ENCODE measurements at regions not wholly inside any gene's neighbourhood (a gene's known extent, or its start where the extent isn't known, plus 50 kb on each side); places are given as distances from the start of the nearest gene placed in this dataset.

GRCh38 chr5:141800617-141801016 lies 77.6 kb downstream of the PCDH1 start:
- no peak for DNase-seq

- DNase-seq: no peak
Observed at GRCh38 chr5:141799507-141800167, 78.6 kb downstream of the PCDH1 start.

- DNase-seq: no peak
Observed at GRCh38 chr5:141797425-141797824, 80.8 kb downstream of the PCDH1 start.

- no peak for DNase-seq
Observed at GRCh38 chr5:141795421-141795820, 82.8 kb downstream of the PCDH1 start.

GRCh38 chr5:141793881-141794280 lies 84.3 kb downstream of the PCDH1 start:
- no peak for DNase-seq

- DNase-seq: no peak
Observed at GRCh38 chr5:141793403-141793802, 84.8 kb downstream of the PCDH1 start.

- DNase-seq: no peak
Observed at GRCh38 chr5:141790630-141791029, 87.6 kb downstream of the PCDH1 start.

GRCh38 chr5:141789330-141789729 lies 88.9 kb downstream of the PCDH1 start:
- DNase-seq: no peak

- no peak for DNase-seq
Observed at GRCh38 chr5:141788296-141788970, 89.8 kb downstream of the PCDH1 start.

GRCh38 chr5:141787376-141787775 lies 90.8 kb downstream of the PCDH1 start:
- DNase-seq: no peak

GRCh38 chr5:141786700-141787099 lies 91.5 kb downstream of the PCDH1 start:
- no peak for DNase-seq

GRCh38 chr5:141785711-141786110 lies 92.5 kb downstream of the PCDH1 start:
- no peak for DNase-seq

GRCh38 chr5:141785135-141785534 lies 93.1 kb downstream of the PCDH1 start:
- DNase-seq: no peak

GRCh38 chr5:141784529-141784928 lies 93.7 kb downstream of the PCDH1 start:
- DNase-seq: no peak

- no peak for DNase-seq
Observed at GRCh38 chr5:141783947-141784296, 94.3 kb downstream of the PCDH1 start.

GRCh38 chr5:141783005-141783946 lies 94.9 kb downstream of the PCDH1 start:
- DNase-seq: no peak

GRCh38 chr5:141781910-141782309 lies 96.3 kb downstream of the PCDH1 start:
- DNase-seq: no peak

GRCh38 chr5:141780952-141781781 lies 97.0 kb downstream of the PCDH1 start:
- no peak for DNase-seq

GRCh38 chr5:141780240-141780951 lies 97.8 kb downstream of the PCDH1 start:
- DNase-seq: no peak

- DNase-seq: no peak
Observed at GRCh38 chr5:141779503-141779973, 97.5 kb upstream of the ARAP3 start.

- no peak for DNase-seq
Observed at GRCh38 chr5:141778683-141779082, 96.7 kb upstream of the ARAP3 start.

GRCh38 chr5:141778206-141778605 lies 96.2 kb upstream of the ARAP3 start:
- DNase-seq: no peak

Data from CD4-positive, alpha-beta T cell treated with Interferon alpha-2 for 1 hour (primary cell).